Lung microvascular endothelial cell (primary cell): ENCODE measurements at regions not wholly inside any gene's neighbourhood (a gene's known extent, or its start where the extent isn't known, plus 50 kb on each side); places are given as distances from the start of the nearest gene placed in this dataset.

Source experiments
- DNase-seq, 2 donors: peaks; one replicate each; pipeline versions ENCODE4 v3.0.0 to v3.0.0-alpha.2; 2010; ENCODE audit warnings: low read depth in 2 of 2

DNA sequence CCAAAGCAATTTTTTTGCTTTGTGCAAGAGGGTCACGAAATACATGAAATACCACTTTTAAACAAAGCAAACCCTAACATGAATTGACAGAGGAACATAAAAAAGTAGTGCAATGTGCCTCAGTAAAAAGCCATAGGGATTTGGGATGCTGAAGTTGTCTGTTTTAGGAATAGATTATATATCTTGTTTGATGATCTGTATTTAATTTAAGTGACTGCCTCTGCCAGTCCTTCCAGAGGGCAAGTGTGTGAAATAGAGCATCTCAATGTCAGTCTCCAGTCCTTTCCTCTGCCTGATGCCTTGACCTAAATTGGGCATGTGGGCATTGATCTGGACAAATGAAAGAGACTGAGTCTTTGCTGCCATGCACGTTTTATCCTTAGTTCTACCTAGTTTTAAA lies 222.8 kb downstream of the PTPRC start:
- DNase-seq, result no peak

DNA sequence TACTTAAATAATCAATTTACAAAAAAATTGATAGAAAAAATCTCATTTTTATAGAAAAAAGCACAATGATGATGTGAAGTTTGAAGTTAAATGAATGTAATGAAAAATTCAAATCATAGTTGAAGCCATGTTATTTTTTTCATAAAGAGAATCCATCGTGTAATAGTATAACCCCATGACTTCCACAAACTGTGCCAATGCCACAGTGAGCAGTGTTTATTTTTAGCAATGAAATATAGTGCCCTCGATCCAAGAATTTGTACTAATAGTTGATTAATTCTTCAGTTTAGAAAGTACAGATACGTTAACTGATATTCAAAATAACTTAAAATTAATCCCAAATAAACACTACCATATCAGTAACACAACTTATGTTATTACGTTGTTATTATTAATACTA lies 225.9 kb downstream of the PTPRC start:
- DNase-seq, result peak in 1 of 2 donors; percentile 16

DNA sequence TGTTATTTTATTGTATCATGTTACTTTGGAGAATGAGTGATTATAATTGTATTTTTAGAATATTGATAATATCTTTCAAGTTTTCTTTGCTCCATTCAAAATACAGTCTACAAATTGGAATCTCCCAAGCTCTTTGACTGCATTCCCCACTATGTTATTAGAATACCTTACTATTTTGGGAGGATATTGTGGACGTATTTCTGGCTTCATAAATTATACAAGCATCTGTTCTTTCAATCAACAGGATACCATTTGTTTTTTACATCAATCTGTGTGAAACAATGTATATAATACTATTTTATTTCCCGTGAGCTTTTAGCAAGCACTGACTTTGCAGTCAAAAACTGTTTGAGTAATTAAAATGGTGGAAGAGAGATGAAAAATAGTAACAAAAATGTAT lies 226.5 kb downstream of the PTPRC start:
- no peak for DNase-seq

DNA sequence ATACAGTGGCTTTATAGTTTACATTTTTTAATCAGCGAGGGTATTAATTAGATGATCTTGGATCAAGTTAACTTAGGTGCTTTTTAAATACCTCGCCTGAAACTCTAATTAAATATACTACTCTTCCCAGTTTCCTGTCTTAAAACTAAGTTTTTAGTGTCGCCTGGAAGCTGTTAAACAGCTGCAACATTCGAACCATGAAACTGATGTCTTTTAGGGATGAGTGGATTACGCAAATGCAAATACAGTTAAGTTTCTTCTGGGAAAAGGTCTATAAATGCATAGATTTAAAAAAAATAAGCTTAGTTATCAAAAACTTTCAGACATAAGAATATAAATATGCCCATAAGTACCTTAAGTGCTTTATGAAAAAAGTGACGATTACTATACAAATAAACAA lies 228.3 kb downstream of the PTPRC start:
- no peak for DNase-seq

DNA sequence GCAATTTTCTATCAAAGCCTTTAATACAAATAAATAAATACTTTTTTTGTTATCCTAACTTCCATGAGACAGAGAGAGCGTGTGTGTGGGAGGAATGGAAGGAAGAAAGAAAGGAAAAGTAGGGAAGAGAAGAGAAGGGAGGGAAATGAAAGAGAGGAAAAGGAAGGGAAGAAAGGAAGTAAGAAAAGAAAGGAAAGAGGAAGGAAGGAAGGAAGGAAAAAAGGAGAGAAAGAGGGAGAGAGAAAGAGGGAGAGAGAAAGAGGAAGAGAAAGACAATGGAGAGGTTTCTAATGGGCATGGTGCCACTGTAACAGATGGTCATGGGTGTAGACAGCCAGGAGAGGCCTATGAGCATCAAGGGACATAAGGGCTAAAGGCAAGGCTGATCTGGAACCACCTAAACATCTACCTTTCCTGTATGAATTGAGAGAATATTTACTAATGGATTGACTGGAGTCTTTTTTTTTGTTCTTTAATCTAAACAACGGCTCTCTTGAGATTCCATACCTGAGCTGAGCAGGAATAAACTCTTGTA lies 234.9 kb downstream of the PTPRC start:
- DNase-seq, result no peak

DNA sequence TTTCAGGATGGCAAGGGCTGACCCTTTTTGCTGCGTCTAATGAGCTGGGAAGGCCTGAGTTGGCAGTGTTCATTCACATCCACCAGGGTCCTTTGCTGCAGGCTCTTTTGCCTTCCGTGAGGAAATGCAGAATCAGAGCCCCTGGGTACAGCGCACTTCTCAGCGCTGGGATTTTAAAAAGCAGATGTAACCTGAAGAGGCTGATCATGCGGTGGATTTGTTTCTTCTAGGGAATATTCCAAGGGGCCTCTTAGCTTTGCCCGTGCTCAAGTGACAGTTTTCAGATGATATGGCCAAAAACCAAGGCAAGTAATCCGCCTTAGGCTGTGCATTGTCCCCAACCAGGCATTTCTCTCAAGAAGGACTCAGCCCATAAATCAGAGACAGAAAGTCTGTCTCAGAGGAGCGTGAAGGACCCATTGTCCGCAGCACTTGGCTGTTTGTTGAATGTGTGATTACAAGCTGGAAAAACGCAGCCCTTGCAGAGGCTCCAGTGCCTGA lies 237.6 kb downstream of the PTPRC start:
- DNase-seq, result no peak

DNA sequence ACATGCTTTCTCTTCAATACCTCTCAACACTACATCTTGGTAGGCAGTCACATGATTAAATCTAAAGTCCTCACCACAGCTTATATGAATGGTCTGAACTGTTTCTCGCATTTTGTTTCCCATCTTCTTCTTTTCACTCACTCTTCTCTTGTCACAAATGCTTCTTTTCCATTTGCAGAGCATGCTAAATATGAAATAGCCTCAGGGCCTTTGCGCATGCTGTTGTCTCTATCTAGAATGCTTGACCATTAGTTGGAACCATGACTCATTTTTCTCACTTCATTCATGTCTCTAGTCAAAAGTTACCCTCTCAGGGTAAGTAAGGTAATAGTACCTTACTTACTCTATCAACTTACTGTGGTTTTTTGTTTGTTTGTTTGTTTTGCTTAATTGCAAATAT lies 239.7 kb downstream of the PTPRC start:
- no peak for DNase-seq

DNA sequence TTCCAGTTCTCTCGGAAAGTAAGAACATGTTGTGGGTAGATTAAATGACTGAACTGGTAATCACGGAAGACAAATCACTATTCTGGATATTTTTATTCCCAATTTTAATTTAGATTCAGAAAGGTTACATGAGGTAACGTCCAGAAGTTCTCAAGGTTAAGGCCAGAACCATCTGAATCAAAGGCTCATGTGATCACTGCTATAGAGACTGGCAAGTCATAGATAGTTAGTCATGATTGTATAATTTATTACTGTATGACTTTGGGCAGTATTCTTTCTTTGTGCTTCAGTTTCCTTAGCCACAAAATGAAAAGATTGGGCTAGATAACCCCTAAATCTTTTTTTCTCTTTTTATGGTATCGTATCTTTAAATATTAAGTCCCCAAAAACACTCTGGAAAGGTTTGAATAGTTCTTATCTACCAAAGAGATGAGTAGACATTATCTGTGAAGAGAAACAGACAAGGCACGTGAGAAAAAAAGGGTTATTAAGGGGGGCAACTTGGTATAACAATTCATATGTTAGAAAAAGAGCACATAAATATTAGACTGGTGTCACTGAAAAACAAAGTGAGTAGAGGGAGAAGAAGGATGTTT lies 241.0 kb downstream of the PTPRC start:
- DNase-seq, result peak in 1 of 2 donors; percentile 41

DNA sequence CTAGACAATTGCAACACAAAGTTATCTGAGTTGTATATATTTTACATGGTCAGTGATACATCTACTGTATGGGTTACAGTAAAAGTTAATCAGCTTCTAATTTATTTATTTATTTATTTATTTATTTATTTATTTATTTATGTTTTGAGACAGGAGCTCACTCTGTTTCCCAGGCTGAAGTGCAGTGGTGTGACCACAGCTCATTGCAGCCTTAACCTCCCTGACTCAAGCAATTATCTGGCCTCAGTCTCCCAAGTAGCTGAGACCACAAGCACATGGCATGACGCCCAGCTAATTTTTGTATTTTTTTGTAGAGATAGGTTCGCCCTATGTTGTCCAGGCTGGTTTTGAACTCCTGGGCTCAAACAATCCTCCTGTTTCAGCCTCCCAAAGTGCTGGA lies 241.6 kb downstream of the PTPRC start:
- peak in 1 of 2 donors; percentile 32 for DNase-seq

DNA sequence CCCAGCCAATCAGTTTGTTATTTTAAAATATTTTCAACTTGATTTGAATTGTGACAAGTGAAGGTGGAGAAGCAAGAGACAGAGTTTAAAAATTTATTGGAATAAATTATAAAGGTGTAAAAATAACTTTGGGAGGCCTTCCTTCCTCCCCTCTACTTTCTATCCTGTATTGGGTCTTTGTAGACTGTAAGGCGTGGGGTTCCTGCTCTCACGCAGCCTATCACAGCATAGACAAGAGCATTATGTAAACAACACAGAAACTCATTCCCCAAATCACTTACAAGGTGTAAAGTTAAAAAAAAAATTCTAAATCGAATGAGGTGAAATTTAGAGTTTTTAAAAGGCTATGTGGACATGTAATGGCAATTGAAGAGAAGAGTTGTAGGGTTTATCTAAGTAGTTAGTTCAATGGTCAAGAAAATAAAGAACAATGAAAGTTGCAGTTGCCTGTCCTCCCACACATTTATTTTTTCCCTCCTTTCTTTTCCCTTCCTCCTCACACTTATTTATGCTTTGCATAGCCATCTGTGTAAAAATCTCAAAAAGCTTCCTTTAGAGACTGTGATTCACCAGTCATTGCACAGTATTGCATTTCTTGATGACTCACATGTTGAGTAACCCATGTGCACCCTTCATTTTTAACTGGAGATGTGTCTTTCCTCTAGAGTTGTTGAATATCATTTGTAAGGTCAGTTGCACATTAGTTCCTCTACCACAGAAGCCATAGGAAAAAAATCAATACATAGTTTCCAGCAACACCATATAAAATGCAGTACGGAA lies 242.2 kb downstream of the PTPRC start:
- DNase-seq, result peak; percentile 11 to 90

DNA sequence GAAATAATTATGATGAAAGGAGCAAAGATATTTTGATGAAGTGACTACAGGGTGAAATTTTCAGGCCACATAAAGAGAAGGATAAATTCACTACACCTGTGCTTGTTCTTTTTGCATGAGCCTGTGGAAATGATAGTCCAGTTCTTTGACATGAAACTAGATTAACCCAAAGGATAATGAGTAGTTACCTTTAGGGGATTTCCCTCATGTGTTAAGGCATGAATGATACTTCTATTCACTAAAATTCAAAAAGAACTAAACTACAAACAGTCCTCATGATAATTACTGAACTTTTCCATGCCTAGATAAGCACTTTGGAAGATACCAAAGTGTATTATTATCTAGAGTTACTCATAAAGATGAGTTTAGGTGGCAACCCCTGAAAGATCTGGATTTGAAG lies 244.3 kb downstream of the PTPRC start:
- no peak for DNase-seq

DNA sequence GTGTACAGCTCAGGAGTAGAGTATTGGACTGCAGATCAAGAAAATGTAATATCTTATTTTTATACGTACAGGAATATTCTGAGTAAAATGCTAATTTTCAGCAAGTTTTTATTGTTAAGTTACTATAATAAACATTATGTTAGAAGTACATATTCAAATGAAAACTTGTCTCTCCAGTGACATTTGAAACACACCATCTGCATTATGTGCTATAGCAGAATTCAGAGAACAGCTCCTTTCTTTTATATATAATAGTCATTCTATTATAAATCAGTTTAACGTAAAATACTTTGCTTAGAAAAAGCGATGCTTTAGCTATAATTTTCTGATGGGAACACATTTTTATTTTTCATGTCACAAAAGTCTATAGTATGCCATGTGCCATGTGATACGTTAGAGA lies 249.0 kb downstream of the PTPRC start:
- no peak for DNase-seq

DNA sequence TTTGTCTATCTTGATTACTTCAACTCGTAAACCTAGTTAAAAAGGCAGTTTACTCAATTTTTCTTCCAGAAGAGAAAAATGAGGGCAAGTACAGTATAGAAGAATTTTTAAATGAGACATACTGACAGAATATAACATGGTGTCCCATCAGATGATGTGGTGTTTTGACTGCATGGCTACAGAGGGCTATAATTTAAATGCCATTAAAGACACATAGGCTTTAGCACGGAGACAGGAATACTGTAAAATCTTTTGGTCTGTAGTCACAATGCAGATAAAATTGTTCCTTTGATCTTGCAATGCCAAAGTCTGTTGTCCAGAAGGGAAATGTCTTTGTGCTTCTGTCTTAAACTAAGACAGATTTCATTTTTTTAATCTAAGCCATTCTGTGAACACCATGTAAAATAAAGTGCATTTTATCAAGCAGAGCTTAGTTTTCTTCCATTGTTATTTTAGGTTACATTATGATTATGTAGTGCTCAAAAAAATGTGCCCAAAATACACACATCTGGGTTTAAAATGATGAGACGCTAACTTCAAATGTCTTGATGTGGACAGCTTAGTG lies 249.6 kb downstream of the PTPRC start:
- no peak for DNase-seq

DNA sequence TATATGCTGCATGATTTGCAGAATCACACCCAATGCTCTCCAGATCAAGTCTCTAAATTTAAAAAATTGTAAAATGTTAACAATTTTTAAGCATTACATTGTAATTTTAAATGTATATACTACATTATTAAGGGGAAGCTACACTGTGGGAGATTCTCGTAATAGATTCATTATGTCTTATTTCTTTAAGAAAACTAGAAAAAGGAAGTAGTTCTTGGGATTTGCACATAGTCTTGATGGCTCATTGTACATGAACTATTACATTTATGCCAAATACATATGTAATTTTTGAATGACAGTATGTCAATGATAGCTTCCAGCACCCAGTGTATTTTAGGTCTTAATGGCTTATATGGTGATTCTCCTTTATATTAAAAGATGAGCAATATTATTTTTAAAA lies 250.3 kb downstream of the PTPRC start:
- DNase-seq, result no peak

DNA sequence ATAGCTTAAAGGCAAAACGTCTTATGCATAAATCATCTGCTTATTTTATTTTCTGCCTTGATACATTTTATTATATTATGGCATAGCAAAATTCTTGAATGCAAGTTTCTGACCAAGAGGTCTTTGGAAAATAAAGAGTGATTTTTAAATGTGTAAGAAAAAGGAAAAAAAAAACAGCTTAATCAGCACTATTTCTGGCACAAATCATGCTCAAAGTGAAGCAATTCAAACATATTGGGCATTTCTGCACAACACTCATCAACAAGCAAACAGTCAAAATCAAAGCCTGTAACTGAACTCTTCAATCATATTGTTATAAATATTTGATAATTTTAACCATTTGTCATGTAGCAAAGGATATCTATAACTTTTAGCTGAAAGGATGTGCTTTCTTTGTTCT lies 250.9 kb downstream of the PTPRC start:
- DNase-seq, result no peak

DNA sequence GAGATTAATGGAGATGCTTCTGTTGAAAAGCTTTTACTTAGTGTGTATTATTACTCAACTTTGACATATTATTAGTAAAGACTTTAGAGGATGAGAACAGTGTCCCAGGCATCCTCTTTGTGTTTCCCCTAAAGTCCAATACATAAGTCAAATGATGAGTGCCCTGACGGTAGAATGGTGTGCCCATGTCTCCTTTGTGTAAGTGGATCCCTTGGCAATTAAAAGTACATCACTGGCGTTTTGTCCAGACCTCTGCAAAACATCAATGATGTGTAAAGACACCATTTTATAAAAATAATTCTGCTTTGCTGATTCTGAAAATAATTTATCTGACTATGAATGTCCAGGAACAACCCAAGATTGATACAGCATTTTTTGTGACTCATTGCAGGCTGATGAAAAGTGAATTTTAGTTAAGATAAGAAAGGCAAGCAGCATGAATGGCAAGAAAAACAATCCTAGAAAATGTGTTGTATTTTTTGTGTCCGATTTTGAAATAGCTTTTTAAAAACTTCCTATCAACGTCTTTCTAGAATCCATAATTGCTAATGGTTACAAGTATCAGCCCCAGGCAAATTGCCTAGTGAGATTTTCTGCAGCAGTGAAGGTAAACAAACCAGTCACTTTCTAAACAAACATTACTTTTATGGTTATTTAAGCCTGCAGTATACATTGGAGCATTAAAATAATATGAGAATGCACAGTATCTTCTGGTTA lies 251.5 kb downstream of the PTPRC start:
- no peak for DNase-seq

DNA sequence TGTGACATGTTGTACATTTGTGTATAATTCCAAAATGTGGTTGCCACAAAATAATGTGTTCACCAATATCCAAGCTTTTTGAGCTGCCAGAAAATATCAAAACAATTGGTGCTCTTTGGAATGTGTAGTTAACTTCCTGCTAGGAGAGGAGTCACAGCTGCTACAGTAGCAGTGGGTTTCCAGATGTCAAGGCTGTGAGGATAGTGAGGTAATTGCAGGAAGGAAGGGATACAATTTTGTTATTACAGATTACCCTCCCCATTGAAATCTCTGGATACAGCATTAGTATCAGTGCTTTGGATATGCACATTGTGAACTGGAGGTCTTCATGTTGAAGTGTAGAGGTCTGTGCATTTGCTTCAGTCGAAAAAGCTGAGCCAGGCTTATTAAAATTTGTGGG lies 253.2 kb downstream of the PTPRC start:
- peak; percentile 91 to 94 for DNase-seq

DNA sequence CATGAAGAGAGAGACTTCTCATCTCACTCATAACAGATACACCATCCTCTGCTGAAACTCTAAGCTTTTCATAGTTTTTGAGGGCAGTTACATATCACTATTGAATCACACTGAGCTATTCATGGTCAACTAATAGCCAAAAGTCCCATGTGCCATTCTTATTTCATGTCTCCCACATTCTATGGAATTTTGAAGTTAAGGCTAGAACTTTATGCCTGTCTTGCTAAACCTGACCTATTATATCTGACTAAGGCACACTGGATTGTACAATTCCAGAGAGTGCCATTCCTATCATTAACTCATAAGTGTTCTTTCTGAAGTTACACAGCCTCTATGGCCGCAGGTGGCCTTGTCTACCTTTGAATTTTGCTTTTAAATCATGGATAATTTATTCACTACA lies 254.3 kb downstream of the PTPRC start:
- no peak for DNase-seq

DNA sequence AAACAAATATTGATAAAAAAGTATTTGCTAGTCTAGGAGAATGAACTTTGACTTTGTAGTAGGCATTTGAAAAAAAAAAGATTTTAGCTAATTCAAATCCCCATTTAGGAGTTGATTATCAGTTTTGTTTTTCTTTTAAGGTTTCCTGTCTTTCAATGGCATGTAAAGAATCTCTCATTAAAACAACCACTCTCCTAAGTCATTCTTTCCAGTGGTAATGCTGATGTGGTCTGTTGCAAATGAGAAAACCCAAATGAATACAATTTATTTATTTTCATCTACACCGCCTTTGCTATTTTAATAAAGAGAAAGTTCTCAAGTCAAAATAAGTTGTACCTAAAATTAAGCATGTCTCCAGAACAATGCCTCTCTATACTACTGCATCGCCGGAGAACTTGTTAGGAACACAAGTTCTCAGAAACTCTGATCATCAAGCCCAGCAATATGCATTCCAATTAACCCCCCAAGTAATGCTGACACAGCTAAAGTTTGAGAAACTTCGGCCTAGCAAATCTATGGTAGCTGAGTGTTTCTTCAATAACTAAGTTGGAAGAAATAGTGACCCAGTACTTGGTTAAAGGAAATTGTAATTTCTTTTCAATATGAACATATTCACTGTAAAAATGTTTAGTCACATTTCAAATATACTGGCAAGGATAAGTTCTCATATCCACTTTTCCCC lies 255.1 kb downstream of the PTPRC start:
- DNase-seq, result peak in 1 of 2 donors; percentile 28

DNA sequence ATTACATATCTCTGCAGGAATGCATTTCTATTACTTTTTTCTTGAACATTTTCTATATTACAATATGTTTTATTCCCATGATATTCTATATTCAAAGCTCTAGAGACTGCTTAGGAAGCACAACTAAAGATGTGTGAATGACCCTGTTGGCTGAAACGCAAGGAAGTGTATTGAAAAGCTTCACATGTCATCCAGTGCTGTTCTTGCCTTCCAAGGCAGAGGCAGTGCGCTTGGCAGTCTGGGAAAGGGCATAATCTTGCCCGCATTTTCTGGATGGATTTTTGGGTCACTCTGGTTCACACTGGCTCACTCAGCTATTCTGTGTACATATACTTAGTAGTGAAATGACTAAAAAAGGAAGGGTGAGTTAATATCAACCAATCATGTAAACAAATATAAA lies 262.4 kb downstream of the PTPRC start:
- no peak for DNase-seq

DNA sequence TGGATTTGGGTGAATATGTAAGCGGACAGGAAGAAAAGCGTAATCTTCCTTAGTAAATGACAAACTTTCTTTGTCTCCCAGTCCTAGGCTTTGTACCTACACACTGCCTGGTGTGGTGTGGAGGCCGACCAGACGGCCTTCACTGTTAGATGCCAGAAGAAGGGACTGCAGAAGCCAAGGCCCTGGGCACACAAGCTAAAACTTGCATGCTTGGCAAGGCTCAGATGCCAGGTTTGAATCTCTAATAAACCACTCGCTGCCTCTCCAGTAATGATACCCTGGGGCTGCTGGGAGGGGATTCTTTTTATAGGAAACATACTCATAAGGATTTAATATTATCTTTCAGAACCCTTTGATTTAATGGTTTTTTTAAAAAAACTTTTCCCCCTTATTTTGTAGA lies 263.8 kb downstream of the PTPRC start:
- DNase-seq, result no peak
